Tibial nerve (tissue), 4 donors: ENCODE measurements at regions not wholly inside any gene's neighbourhood (a gene's known extent, or its start where the extent isn't known, plus 50 kb on each side); places are given as distances from the start of the nearest gene placed in this dataset.

Experiments
- DNase-seq, 2 donors: peaks; one replicate each; pipeline ENCODE4 v3.0.0-alpha.2; 2019; ENCODE audit warnings: low spot score in 2 of 2
- H3K27ac ChIP-seq, 4 donors: fragments of 200-600 bp; sonication (generic) in 3 of 4; one replicate each; pipeline ENCODE4 v1.5.1; 2017 to 2019; ENCODE audit warnings: mild to moderate bottlenecking in 1 of 4
- H3K27me3 ChIP-seq, 2 donors: fragments of 200-600 bp; sonication (generic) in 1 of 2; one replicate each; pipeline versions ENCODE4 v1.5.1 to v1.6.0; 2017 to 2019
- H3K36me3 ChIP-seq, 3 donors: fragments of 200-600 bp; sonication (generic); one replicate each; pipeline ENCODE4 v1.5.1; 2018 to 2019
- H3K4me1 ChIP-seq, 4 donors: fragments of 200-600 bp; sonication (generic) in 3 of 4; one replicate each; pipeline ENCODE4 v1.5.1; 2017 to 2019
- H3K4me3 ChIP-seq, 4 donors: fragments of 200-600 bp; sonication (generic) in 3 of 4; one replicate each; pipeline ENCODE4 v1.5.1; 2017 to 2019; ENCODE audit warnings: mild to moderate bottlenecking in 1 of 4, moderate library complexity in 1 of 4
- H3K9me3 ChIP-seq, 4 donors: fragments of 200-600 bp; sonication (generic) in 3 of 4; one replicate each; pipeline ENCODE4 v1.5.1; 2017 to 2019
- CTCF ChIP-seq, 5 experiments: fragments of 200-600 bp in 3 of 5; fragments of 450-650 bp in 2 of 5; sonication (generic) in 3 of 5; IDR thresholded peaks; one replicate each; pipeline ENCODE4 v1.5.1; 2016 to 2019; ENCODE audit warnings: antibody characterized with exemption in 5 of 5, mild to moderate bottlenecking in 3 of 5, moderate library complexity in 2 of 5
- EP300 ChIP-seq, 2 donors: sonication (generic); formaldehyde crosslinking; IDR thresholded peaks; one replicate each; pipeline ENCODE4 v1.6.1; 2017; ENCODE audit warnings: antibody characterized with exemption in 2 of 2, mild to moderate bottlenecking in 1 of 2
- POLR2A ChIP-seq, 2 donors: fragments of 450-650 bp; IDR thresholded peaks; one replicate each; pipeline ENCODE4 v1.6.1; 2017; ENCODE audit warnings: antibody characterized with exemption in 2 of 2, mild to moderate bottlenecking in 2 of 2, moderate library complexity in 2 of 2
- WGBS, 2 donors: methylation state at CpG; one replicate each; pipeline ENCODE4 v1.1.5; 2018; 5-methylcytosine and 5-hydroxymethylcytosine counted together

GRCh38 chrX:96376266-96376665, 308.4 kb upstream of the DIAPH2 start:
- DNase-seq, result no peak
- WGBS, 2 donors, result 20 to 49% methylated on average over 2 of the region's 2 CpGs
- no peak for TF ChIP-seq POLR2A (IDR thresholded peaks at IDR 0.05)
- no peaks in the 10 kb centered on the region for H3K36me3 ChIP-seq
- no peak overlapping the region for H3K27ac ChIP-seq
- H3K4me3 ChIP-seq, result no peak overlapping the region
- no peaks in the 10 kb centered on the region for H3K27me3 ChIP-seq
- H3K9me3 ChIP-seq, result no peaks in the 10 kb centered on the region
- peaks cover 0 to 3% (median 0%) of the 10 kb centered on the region in 4 donors for H3K4me1 ChIP-seq

- no peak for DNase-seq
- no peak for TF ChIP-seq POLR2A (IDR thresholded peaks at IDR 0.05)
- TF ChIP-seq CTCF (IDR thresholded peaks at IDR 0.05), result no peak
- TF ChIP-seq EP300 (IDR thresholded peaks at IDR 0.05), result no peak
- Histone ChIP-seq H3K4me1 (no peaks in the 10 kb centered on the region), H3K4me3 (no peak overlapping the region), H3K36me3 (no peaks in the 10 kb centered on the region), H3K9me3 (no peaks in the 10 kb centered on the region), H3K27ac (no peak overlapping the region), H3K27me3 (no peaks in the 10 kb centered on the region)
- 34 to 54% methylated on average over 1 of the region's 1 CpG for WGBS, 2 donors
These were observed 304.7 kb upstream of the DIAPH2 start for GRCh38 chrX:96379951-96380350.

- Histone ChIP-seq H3K4me1 (no peaks in the 10 kb centered on the region), H3K9me3 (no peaks in the 10 kb centered on the region), H3K27me3 (no peaks in the 10 kb centered on the region), H3K36me3 (no peaks in the 10 kb centered on the region), H3K27ac (no peak overlapping the region), H3K4me3 (no peak overlapping the region)
- TF ChIP-seq CTCF (IDR thresholded peaks at IDR 0.05) (no peak), POLR2A (IDR thresholded peaks at IDR 0.05) (no peak), EP300 (IDR thresholded peaks at IDR 0.05) (no peak)
- DNase-seq, result no peak
These were observed 302.6 kb upstream of the DIAPH2 start for GRCh38 chrX:96382018-96382417.

GRCh38 chrX:96383428-96383827, 301.2 kb upstream of the DIAPH2 start:
- H3K9me3 ChIP-seq, result no peaks in the 10 kb centered on the region
- H3K4me3 ChIP-seq, result no peak overlapping the region
- no peaks in the 10 kb centered on the region for H3K27me3 ChIP-seq
- H3K36me3 ChIP-seq, result no peaks in the 10 kb centered on the region
- no peak for TF ChIP-seq POLR2A (IDR thresholded peaks at IDR 0.05)
- TF ChIP-seq EP300 (IDR thresholded peaks at IDR 0.05), result no peak
- no peak for TF ChIP-seq CTCF (IDR thresholded peaks at IDR 0.05)
- DNase-seq, result no peak
- H3K4me1 ChIP-seq, result no peaks in the 10 kb centered on the region
- WGBS, 2 donors, result 63 to 83% methylated on average over 2 of the region's 2 CpGs
- H3K27ac ChIP-seq, result no peak overlapping the region

- DNase-seq, result no peak
- H3K4me1 ChIP-seq, result no peaks in the 10 kb centered on the region
- no peaks in the 10 kb centered on the region for H3K27me3 ChIP-seq
- no peaks in the 10 kb centered on the region for H3K9me3 ChIP-seq
- H3K36me3 ChIP-seq, result no peaks in the 10 kb centered on the region
- H3K27ac ChIP-seq, result no peak overlapping the region
- no peak for TF ChIP-seq CTCF (IDR thresholded peaks at IDR 0.05)
- no peak for TF ChIP-seq POLR2A (IDR thresholded peaks at IDR 0.05)
- TF ChIP-seq EP300 (IDR thresholded peaks at IDR 0.05), result no peak
- 59 to 83% methylated on average over 3 of the region's 3 CpGs for WGBS, 2 donors
- no peak overlapping the region for H3K4me3 ChIP-seq
These were observed 298.3 kb upstream of the DIAPH2 start for GRCh38 chrX:96386325-96386724.

- no peak for DNase-seq
- WGBS, 2 donors, result 93 to 97% methylated on average over 2 of the region's 2 CpGs
These were observed 297.7 kb upstream of the DIAPH2 start for GRCh38 chrX:96386981-96387380.

More at GRCh38 chrX:96386981-96387380, 297.7 kb upstream of the DIAPH2 start:
- TF ChIP-seq POLR2A (IDR thresholded peaks at IDR 0.05), result no peak
- no peak for TF ChIP-seq EP300 (IDR thresholded peaks at IDR 0.05)
- TF ChIP-seq CTCF (IDR thresholded peaks at IDR 0.05), result no peak
- H3K9me3 ChIP-seq, result no peaks in the 10 kb centered on the region
- H3K27ac ChIP-seq, result no peak overlapping the region
- no peaks in the 10 kb centered on the region for H3K4me1 ChIP-seq
- no peak overlapping the region for H3K4me3 ChIP-seq
- peaks cover 0 to 3% of the 10 kb centered on the region in 2 donors for H3K27me3 ChIP-seq
- no peaks in the 10 kb centered on the region for H3K36me3 ChIP-seq
